Ectodermal cell (in vitro differentiated cells): ENCODE measurements at regions not wholly inside any gene's neighbourhood (a gene's known extent, or its start where the extent isn't known, plus 50 kb on each side); places are given as distances from the start of the nearest gene placed in this dataset.

Experiments
- H3K27ac ChIP-seq: 2 replicates; pipeline ENCODE4 v1.7.0; 2013; ENCODE audit warnings: mild to moderate bottlenecking, low read depth, low read length; ENCODE audit not compliant: insufficient read depth, poor library complexity, severe bottlenecking
- H3K27me3 ChIP-seq: 2 replicates; pipeline ENCODE4 v1.7.0; 2013; ENCODE audit warnings: mild to moderate bottlenecking, low read length; ENCODE audit not compliant: insufficient read depth, control insufficient read depth, poor library complexity, severe bottlenecking
- H3K36me3 ChIP-seq: one replicate; pipeline ENCODE4 v1.7.0; 2013; ENCODE audit warnings: low read length; ENCODE audit not compliant: control insufficient read depth, insufficient read depth
- H3K4me1 ChIP-seq: one replicate; pipeline ENCODE4 v1.7.0; 2013; ENCODE audit warnings: low read length; ENCODE audit not compliant: control insufficient read depth, insufficient read depth
- H3K4me3 ChIP-seq: 2 replicates; pipeline ENCODE4 v1.7.0; 2013; ENCODE audit warnings: low read depth, low read length, control low read depth; ENCODE audit not compliant: insufficient read depth
- H3K9me3 ChIP-seq: 2 replicates; pipeline ENCODE4 v1.7.0; 2013; ENCODE audit warnings: mild to moderate bottlenecking, low read length, moderate library complexity; ENCODE audit not compliant: control insufficient read depth
- WGBS, 2 experiments: methylation state at CpG; one replicate each; pipeline ENCODE4 v1.1.7; 2013; ENCODE audit warnings: missing lambda C conversion rate in 2 of 2; 5-methylcytosine and 5-hydroxymethylcytosine counted together

DNA sequence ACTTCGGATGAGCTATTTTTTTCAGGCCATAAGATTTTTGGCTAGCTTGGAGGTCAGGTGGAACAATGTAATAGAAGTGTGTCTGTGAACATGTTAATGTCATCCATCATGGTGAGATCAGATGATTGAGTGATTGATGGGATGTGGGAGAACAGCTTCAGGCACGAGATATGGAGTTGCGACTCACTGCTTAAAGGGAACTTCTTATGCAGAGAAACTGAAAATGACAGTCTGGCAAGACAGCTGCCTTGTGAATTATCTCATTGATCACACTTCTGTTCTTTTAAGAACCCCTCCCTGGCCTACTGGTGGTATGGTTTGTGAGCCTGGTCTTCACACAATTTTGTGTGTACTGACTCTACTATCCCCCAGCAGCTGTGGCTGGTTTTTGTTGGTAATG, 96.0 kb downstream of the OLFM4 start:
- 87 to 89% methylated on average over 3 of the region's 3 CpGs for WGBS, 2 experiments
- peaks cover 3% of the 10 kb centered on the region for H3K4me1 ChIP-seq
- H3K36me3 ChIP-seq, result no peaks in the 10 kb centered on the region
- H3K27me3 ChIP-seq, result no peaks in the 10 kb centered on the region
- H3K4me3 ChIP-seq, result no peak overlapping the region
- no peak overlapping the region for H3K27ac ChIP-seq
- H3K9me3 ChIP-seq, result no peaks in the 10 kb centered on the region

- H3K27ac ChIP-seq, result no peak overlapping the region
- no peaks in the 10 kb centered on the region for H3K27me3 ChIP-seq
- no peaks in the 10 kb centered on the region for H3K4me1 ChIP-seq
- no peak overlapping the region for H3K4me3 ChIP-seq
- no peaks in the 10 kb centered on the region for H3K36me3 ChIP-seq
- 89 to 96% methylated on average over 1 of the region's 1 CpG for WGBS, 2 experiments
- no peaks in the 10 kb centered on the region for H3K9me3 ChIP-seq
Measured at GRCh38 chr13:53126841-53127245, 98.2 kb downstream of the OLFM4 start.

GRCh38 chr13:53127373-53127772, 98.8 kb downstream of the OLFM4 start:
- Histone ChIP-seq H3K4me3 (no peak overlapping the region), H3K9me3 (no peaks in the 10 kb centered on the region), H3K27ac (no peak overlapping the region), H3K36me3 (no peaks in the 10 kb centered on the region), H3K4me1 (no peaks in the 10 kb centered on the region), H3K27me3 (no peaks in the 10 kb centered on the region)
- WGBS, 2 experiments, result 86 to 91% methylated on average over 2 of the region's 2 CpGs

- no peaks in the 10 kb centered on the region for H3K9me3 ChIP-seq
- H3K36me3 ChIP-seq, result no peaks in the 10 kb centered on the region
- H3K4me3 ChIP-seq, result no peak overlapping the region
- H3K4me1 ChIP-seq, result no peaks in the 10 kb centered on the region
- H3K27ac ChIP-seq, result no peak overlapping the region
- no peaks in the 10 kb centered on the region for H3K27me3 ChIP-seq
- WGBS, 2 experiments, result 87 to 96% methylated on average over 2 of the region's 2 CpGs
Measured at GRCh38 chr13:53129864-53130393, 101.3 kb downstream of the OLFM4 start.

GRCh38 chr13:53131361-53131760, 102.7 kb downstream of the OLFM4 start:
- Histone ChIP-seq H3K27ac (no peak overlapping the region), H3K9me3 (no peaks in the 10 kb centered on the region), H3K4me3 (no peak overlapping the region), H3K27me3 (no peaks in the 10 kb centered on the region), H3K36me3 (no peaks in the 10 kb centered on the region), H3K4me1 (no peaks in the 10 kb centered on the region)
- WGBS, 2 experiments, result 95 to 97% methylated on average over 3 of the region's 3 CpGs

DNA sequence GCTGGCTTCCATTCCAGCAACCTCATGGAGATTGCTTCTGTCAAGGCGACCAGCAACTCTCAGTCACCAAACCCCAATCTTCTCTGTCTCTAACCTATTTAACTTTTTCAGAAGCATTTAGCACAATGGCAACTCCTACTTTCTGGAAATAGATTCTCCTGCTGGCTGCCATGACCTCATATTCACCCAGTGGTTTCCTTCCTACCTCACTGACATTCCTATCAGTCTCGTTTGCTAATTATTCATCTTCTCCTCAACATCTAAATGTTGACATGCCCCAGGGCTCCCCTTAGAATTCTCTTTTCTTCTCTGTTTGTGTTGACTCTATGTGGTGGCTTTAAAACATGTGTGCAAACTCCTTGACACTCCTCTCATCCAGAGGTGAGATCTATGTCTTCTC, 106.7 kb downstream of the OLFM4 start:
- H3K27ac ChIP-seq, result no peak overlapping the region
- no peaks in the 10 kb centered on the region for H3K36me3 ChIP-seq
- WGBS, 2 experiments, result 87 to 91% methylated on average over 2 of the region's 2 CpGs
- no peaks in the 10 kb centered on the region for H3K4me1 ChIP-seq
- H3K9me3 ChIP-seq, result no peaks in the 10 kb centered on the region
- H3K4me3 ChIP-seq, result no peak overlapping the region
- H3K27me3 ChIP-seq, result no peaks in the 10 kb centered on the region

- Histone ChIP-seq H3K4me3 (no peak overlapping the region), H3K27ac (no peak overlapping the region)
- WGBS, 2 experiments, result 90 to 91% methylated on average over 3 of the region's 3 CpGs
Measured at GRCh38 chr13:53136554-53137215, 108.1 kb downstream of the OLFM4 start.

GRCh38 chr13:53137779-53138178, 109.2 kb downstream of the OLFM4 start:
- 91 to 96% methylated on average over 1 of the region's 1 CpG for WGBS, 2 experiments
- Histone ChIP-seq H3K36me3 (no peaks in the 10 kb centered on the region), H3K4me1 (peaks cover 11% of the 10 kb centered on the region), H3K4me3 (no peak overlapping the region), H3K9me3 (no peaks in the 10 kb centered on the region), H3K27me3 (no peaks in the 10 kb centered on the region), H3K27ac (no peak overlapping the region)

More at GRCh38 chr13:53136554-53137215, 108.1 kb downstream of the OLFM4 start:
- Histone ChIP-seq H3K9me3 (no peaks in the 10 kb centered on the region), H3K27me3 (no peaks in the 10 kb centered on the region), H3K36me3 (no peaks in the 10 kb centered on the region), H3K4me1 (peaks cover 9% of the 10 kb centered on the region)

DNA sequence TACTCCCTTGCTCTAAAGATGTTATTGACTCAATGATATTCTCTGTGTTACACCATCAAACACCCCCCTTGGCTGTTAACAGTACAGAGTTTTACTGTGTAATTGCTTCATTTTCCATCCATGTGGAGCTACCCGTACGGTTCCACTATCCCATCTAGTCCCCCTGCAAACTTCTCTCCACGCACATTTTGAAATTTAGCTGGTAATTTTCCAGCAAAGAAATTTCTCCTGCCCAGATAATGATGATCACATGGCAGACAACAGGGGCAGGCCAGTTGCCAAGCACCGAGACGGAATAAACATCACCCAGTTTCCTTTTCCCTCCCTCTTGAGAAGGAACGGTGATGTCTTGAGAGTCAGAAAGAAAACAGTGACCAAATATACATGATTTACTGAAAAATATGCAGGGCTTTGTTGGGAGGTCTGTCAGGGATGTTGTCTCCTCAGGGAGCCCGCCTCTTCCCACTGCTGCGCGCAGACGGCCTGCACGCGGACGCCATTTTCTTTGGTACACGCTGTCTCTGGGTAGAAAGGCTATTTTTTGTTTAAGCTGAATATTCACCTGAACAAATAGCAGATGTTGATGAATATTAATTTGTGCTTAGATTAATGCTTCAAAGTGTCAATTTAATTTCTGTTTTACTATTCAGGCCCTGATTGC, 109.9 kb downstream of the OLFM4 start:
- H3K36me3 ChIP-seq, result no peaks in the 10 kb centered on the region
- no peak overlapping the region for H3K4me3 ChIP-seq
- peaks cover 11% of the 10 kb centered on the region for H3K4me1 ChIP-seq
- no peaks in the 10 kb centered on the region for H3K9me3 ChIP-seq
- H3K27me3 ChIP-seq, result no peaks in the 10 kb centered on the region
- no peak overlapping the region for H3K27ac ChIP-seq
- 96 to 97% methylated on average over 11 to 14 of the region's 14 CpGs for WGBS, 2 experiments

- WGBS, 2 experiments, result 31 to 35% methylated on average over 3 of the region's 3 CpGs
- Histone ChIP-seq H3K27me3 (no peaks in the 10 kb centered on the region), H3K4me3 (no peak overlapping the region), H3K36me3 (no peaks in the 10 kb centered on the region), H3K9me3 (no peaks in the 10 kb centered on the region), H3K27ac (no peak overlapping the region), H3K4me1 (peaks cover 11% of the 10 kb centered on the region)
Measured at GRCh38 chr13:53141336-53141735, 112.7 kb downstream of the OLFM4 start.
